GM21737 (cell line): ENCODE measurements at regions not wholly inside any gene's neighbourhood (a gene's known extent, or its start where the extent isn't known, plus 50 kb on each side); places are given as distances from the start of the nearest gene placed in this dataset.
"Not testable (repeated sequence)": the region's sequence is repeated elsewhere in the genome, so short reads cannot be mapped to it uniquely, and the experiment has no call there.

ENCODE experiments used
- ATAC-seq: cut with Tn5 transposase; IDR thresholded peaks from one replicate; pipeline ENCODE4 v1.9.1; 2021; ENCODE audit warnings: mild to moderate bottlenecking, moderate library complexity; ENCODE audit not compliant: unreplicated experiment

- no peak for ATAC-seq
These were observed 142.8 kb upstream of the PHYHIPL start for GRCh38 chr10:59033622-59034021.

GRCh38 chr10:59036311-59037017 is 140.0 kb upstream of the PHYHIPL start:
- ATAC-seq = peak; percentile 93

DNA sequence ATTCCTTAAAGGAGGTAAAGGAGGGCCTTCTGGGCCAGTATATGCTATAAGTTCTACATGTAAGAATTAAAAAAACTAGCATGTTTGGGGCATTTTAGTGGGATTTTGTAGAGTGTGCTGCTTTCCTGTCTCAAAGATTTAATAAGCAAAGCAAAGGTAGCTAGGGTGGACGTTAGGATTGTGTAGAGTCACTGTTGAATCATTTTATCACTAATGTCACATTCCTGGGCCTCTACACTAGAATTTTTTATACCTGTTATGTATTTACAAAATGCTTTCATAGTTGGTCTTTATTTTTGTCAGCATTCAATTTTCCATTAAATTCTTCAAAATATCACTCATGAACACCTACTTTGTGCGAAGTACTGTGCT is 139.4 kb upstream of the PHYHIPL start:
- ATAC-seq = peak; percentile 20

DNA sequence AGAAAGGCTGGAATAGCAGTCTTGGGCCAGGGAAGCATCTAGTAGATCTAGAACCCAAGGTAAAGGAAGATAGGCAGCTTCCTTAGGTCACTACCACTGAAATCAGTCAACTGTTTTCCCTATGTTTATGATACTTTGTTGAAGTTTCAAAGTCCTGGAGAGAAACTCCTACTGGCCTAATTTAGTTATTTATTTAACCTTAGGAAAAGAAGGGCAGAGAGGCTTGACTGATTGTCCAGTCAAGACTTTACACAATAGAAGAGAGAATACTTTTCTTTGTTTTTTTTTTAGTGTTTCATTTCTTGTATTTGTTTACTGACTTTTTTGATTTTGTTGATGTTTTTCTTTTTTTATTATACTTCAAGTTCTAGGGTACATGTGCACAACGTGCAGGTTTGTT is 138.9 kb upstream of the PHYHIPL start:
- ATAC-seq = no peak

DNA sequence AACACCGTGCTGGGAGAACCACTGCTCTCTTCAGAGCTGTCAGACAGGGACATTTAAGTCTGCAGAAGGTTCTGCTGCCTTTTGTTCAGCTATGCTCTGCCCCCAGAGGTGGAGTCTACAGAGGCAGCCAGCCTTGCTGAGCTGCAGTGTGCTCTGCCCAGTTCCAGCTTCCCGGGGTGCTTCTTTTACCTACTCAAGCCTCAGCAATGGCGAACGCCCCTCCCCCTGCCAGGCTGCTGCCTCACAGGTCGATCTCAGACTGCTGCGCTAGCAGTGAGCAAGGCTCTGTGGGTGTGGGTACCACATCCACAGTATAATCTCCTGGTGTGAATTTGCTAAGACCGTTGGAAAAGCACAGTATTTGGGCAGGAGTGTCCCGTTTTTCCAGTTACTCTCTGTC is 133.1 kb upstream of the PHYHIPL start:
- not testable (repeated sequence) for ATAC-seq

DNA sequence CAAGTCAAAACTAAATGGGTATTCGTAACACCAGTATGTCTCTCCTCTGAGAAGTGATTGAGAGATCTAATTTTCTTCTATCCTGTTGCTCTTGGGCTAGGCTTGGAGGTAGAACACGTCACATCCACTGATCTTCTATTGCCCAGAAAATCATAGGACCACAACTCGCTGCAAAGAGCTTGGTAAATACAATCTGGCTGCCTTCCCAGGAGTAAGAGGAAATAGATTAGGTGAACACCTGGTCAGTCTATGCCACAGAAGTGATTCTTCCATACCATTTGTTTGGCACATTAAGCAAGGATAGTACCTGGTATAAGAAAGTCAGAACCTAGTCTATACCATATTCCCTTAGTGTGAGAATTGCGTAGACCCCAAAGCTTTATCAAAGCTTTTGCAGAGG is 129.3 kb upstream of the PHYHIPL start:
- ATAC-seq = no peak

- peak; percentile 92 for ATAC-seq
These were observed 128.4 kb upstream of the PHYHIPL start for GRCh38 chr10:59047957-59048618.

DNA sequence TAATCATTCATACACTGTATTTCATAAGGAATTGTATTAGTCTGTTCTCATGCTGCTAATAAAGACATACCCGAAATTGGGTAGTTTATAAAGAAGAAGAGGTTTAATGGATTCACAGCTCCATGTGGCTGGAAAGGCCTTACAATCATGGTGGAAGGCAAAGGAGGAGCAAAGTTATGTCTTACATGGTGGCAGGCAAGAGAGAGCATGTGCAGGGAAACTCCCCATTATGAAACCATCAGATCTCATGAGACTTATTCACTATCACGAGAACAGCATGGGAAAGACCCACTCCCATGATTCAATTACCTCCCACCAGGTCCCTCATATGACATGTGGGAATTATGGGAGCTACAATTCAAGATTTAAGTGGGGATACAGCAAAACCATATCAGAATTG is 122.9 kb upstream of the PHYHIPL start:
- ATAC-seq = not testable (repeated sequence)

GRCh38 chr10:59055045-59055444 is 121.4 kb upstream of the PHYHIPL start:
- no peak for ATAC-seq

GRCh38 chr10:59057345-59057744 is 119.1 kb upstream of the PHYHIPL start:
- ATAC-seq = no peak

GRCh38 chr10:59060852-59061251 is 115.6 kb upstream of the PHYHIPL start:
- no peak for ATAC-seq

DNA sequence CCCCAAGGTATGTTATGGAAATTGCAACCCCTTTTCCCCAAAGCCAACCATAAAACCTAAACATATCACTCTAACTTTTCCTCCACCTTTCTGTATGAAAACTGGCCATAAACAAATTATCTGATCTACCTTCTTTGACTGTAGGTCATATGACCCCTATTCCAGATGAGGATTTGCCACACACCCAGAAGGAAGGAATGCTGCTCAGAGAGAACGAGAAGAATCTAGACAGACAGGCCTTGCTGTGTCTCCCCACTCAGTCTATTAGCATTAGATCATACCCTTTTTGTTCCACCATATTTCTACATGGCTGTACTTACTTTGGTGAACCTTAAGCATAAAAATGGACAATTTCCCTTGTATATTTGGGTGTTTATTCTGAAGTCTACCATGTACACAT is 113.0 kb upstream of the PHYHIPL start:
- no peak for ATAC-seq

- no peak for ATAC-seq
These were observed 112.3 kb upstream of the PHYHIPL start for GRCh38 chr10:59064080-59064692.

- no peak for ATAC-seq
These were observed 111.5 kb upstream of the PHYHIPL start for GRCh38 chr10:59064759-59065539.

- ATAC-seq = no peak
These were observed 107.8 kb upstream of the PHYHIPL start for GRCh38 chr10:59068581-59069191.

DNA sequence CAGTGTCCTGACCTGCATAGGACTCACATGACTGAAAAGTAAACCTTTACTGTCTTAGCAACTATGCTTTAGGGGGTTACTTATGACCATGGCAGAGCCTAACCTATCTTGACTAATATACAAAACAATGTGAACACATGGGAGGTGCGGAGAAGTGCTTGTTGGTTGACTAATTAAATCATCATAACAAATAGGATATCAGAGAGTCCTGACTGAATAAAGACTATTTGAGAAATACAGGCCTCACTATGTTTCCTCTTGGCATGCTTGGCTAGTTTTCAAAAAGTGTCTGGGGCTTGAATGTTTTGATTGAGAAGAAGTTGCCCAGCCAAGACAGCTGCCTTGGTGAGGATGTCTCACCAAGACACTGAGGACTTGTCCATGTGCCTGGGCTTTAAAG is 104.4 kb upstream of the PHYHIPL start:
- no peak for ATAC-seq

- ATAC-seq = no peak
These were observed 102.9 kb upstream of the PHYHIPL start for GRCh38 chr10:59073456-59074053.

- no peak for ATAC-seq
These were observed 100.9 kb upstream of the PHYHIPL start for GRCh38 chr10:59075576-59075975.

GRCh38 chr10:59077855-59078254 is 98.6 kb upstream of the PHYHIPL start:
- no peak for ATAC-seq

- no peak for ATAC-seq
These were observed 97.5 kb upstream of the PHYHIPL start for GRCh38 chr10:59078978-59079377.
